Tibial nerve (tissue), 4 donors: ENCODE measurements at regions not wholly inside any gene's neighbourhood (a gene's known extent, or its start where the extent isn't known, plus 50 kb on each side); places are given as distances from the start of the nearest gene placed in this dataset.

Experiments used
- DNase-seq, 2 donors: peaks; one replicate each; pipeline ENCODE4 v3.0.0-alpha.2; 2019; ENCODE audit warnings: low spot score in 2 of 2
- H3K27ac ChIP-seq, 4 donors: fragments of 200-600 bp; sonication (generic) in 3 of 4; one replicate each; pipeline ENCODE4 v1.5.1; 2017 to 2019; ENCODE audit warnings: mild to moderate bottlenecking in 1 of 4
- H3K27me3 ChIP-seq, 2 donors: fragments of 200-600 bp; sonication (generic) in 1 of 2; one replicate each; pipeline versions ENCODE4 v1.5.1 to v1.6.0; 2017 to 2019
- H3K36me3 ChIP-seq, 3 donors: fragments of 200-600 bp; sonication (generic); one replicate each; pipeline ENCODE4 v1.5.1; 2018 to 2019
- H3K4me1 ChIP-seq, 4 donors: fragments of 200-600 bp; sonication (generic) in 3 of 4; one replicate each; pipeline ENCODE4 v1.5.1; 2017 to 2019
- H3K4me3 ChIP-seq, 4 donors: fragments of 200-600 bp; sonication (generic) in 3 of 4; one replicate each; pipeline ENCODE4 v1.5.1; 2017 to 2019; ENCODE audit warnings: mild to moderate bottlenecking in 1 of 4, moderate library complexity in 1 of 4
- H3K9me3 ChIP-seq, 4 donors: fragments of 200-600 bp; sonication (generic) in 3 of 4; one replicate each; pipeline ENCODE4 v1.5.1; 2017 to 2019
- EP300 ChIP-seq, 2 donors: sonication (generic); formaldehyde crosslinking; IDR thresholded peaks; one replicate each; pipeline ENCODE4 v1.6.1; 2017; ENCODE audit warnings: antibody characterized with exemption in 2 of 2, mild to moderate bottlenecking in 1 of 2
- POLR2A ChIP-seq, 2 donors: fragments of 450-650 bp; IDR thresholded peaks; one replicate each; pipeline ENCODE4 v1.6.1; 2017; ENCODE audit warnings: antibody characterized with exemption in 2 of 2, mild to moderate bottlenecking in 2 of 2, moderate library complexity in 2 of 2
- WGBS, 2 donors: methylation state at CpG; one replicate each; pipeline ENCODE4 v1.1.5; 2018; 5-methylcytosine and 5-hydroxymethylcytosine counted together
- TF ChIP-seq, protein P1 (sequence below), 5 experiments: fragments of 200-600 bp in 3 of 5; fragments of 450-650 bp in 2 of 5; sonication (generic) in 3 of 5; IDR thresholded peaks; one replicate each; pipeline ENCODE4 v1.5.1; 2016 to 2019; ENCODE audit warnings: antibody characterized with exemption in 5 of 5, mild to moderate bottlenecking in 3 of 5, moderate library complexity in 2 of 5

DNA sequence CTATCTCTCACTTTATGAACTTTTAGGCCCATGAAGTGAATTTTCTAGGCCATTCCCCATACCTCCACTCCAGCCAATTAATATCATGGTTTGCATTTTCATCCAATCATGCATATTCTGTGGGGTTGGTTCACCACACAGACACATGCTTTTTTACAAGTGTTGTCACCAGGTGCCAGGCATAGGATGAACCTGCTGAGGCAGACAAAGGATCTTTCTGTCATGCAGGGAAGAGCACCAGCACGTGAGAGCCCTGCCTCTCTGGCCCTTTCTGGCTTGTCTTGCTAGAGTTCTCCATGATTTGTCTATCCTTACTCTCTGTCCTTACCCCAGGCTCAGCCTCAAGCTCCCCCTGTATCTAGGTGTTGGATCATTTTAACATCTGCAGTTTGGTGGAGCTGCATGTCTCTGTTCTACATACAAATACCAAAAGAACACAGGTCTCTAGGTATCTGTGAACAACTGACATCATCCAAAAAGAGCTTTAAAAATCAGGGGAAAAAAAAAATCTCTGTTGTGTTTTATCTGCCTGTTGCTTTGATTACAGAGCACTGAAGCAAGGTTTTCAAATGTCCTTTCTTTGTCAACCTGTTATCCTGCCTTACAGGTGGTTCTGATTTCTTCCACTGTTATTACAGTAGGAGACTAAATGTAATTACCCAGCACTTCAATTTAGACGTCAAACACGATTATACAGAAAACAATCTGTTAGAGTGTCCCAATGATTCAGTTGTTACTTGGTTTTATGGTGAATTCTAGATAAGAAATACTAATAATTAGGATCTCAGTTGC is 58.4 kb upstream of the GRAMD1B start:
- H3K27ac ChIP-seq, result no peak overlapping the region
- no peaks in the 10 kb centered on the region for H3K9me3 ChIP-seq
- no peak overlapping the region for H3K4me3 ChIP-seq
- H3K36me3 ChIP-seq, result no peaks in the 10 kb centered on the region
- 79 to 83% methylated on average over 3 of the region's 3 CpGs for WGBS, 2 donors
- DNase-seq, result no peak
- TF ChIP-seq, protein P1, sequence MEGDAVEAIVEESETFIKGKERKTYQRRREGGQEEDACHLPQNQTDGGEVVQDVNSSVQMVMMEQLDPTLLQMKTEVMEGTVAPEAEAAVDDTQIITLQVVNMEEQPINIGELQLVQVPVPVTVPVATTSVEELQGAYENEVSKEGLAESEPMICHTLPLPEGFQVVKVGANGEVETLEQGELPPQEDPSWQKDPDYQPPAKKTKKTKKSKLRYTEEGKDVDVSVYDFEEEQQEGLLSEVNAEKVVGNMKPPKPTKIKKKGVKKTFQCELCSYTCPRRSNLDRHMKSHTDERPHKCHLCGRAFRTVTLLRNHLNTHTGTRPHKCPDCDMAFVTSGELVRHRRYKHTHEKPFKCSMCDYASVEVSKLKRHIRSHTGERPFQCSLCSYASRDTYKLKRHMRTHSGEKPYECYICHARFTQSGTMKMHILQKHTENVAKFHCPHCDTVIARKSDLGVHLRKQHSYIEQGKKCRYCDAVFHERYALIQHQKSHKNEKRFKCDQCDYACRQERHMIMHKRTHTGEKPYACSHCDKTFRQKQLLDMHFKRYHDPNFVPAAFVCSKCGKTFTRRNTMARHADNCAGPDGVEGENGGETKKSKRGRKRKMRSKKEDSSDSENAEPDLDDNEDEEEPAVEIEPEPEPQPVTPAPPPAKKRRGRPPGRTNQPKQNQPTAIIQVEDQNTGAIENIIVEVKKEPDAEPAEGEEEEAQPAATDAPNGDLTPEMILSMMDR (IDR thresholded peaks at IDR 0.05), result no peak
- TF ChIP-seq EP300 (IDR thresholded peaks at IDR 0.05) (no peak), POLR2A (IDR thresholded peaks at IDR 0.05) (no peak)
- no peaks in the 10 kb centered on the region for H3K27me3 ChIP-seq
- H3K4me1 ChIP-seq, result no peaks in the 10 kb centered on the region

DNA sequence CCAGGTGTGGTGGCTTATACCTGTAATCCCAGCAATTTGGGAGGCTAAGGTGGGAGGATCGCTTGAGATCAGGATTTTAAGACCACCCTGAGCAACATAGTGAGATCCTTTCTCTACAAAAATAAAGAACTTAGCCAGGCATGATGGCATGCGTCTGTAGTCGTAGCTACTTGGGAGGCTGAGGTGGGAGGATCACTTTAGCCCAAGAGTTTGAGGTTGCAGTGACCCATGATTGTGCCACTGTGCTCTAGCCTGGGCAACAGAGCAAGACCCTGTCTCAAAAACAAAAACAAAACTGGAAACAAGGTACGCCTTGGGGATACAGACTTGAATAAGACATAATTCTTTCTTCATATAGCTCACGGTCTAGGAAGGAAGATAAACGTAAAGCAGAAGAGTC is 63.1 kb upstream of the GRAMD1B start:
- no peaks in the 10 kb centered on the region for H3K36me3 ChIP-seq
- DNase-seq, result no peak
- H3K9me3 ChIP-seq, result no peaks in the 10 kb centered on the region
- H3K27ac ChIP-seq, result no peak overlapping the region
- peaks cover 0 to 5% of the 10 kb centered on the region in 2 donors for H3K27me3 ChIP-seq
- TF ChIP-seq, protein P1 (IDR thresholded peaks at IDR 0.05), result no peak
- 88 to 91% methylated on average over 6 of the region's 6 CpGs for WGBS, 2 donors
- H3K4me3 ChIP-seq, result no peak overlapping the region
- H3K4me1 ChIP-seq, result peaks cover 0 to 9% (median 0%) of the 10 kb centered on the region in 4 donors

DNA sequence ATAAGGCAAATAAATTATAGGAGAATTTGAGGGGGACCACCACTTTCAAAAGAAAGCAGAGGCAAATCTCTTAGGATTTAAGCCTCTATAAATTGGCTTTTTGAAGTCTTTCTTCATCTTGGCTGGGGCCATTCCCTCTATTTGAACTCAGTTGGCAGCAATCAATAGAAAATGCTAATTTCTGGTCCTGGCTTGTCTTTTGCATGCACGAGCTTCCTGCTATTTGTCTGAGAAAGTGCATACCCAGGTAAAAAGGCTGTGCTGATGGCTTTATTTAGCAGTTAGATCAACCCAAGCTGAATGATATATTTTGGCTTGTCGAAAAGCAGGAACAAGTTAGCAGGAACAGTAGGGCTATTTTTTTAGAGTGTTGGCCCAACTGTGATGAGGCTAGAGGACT is 64.1 kb upstream of the GRAMD1B start:
- H3K4me3 ChIP-seq, result no peak overlapping the region
- H3K4me1 ChIP-seq, result peaks cover 0 to 9% (median 0%) of the 10 kb centered on the region in 4 donors
- no peak for DNase-seq
- no peaks in the 10 kb centered on the region for H3K36me3 ChIP-seq
- no peak overlapping the region for H3K27ac ChIP-seq
- WGBS, 2 donors, result 65 to 72% methylated on average over 2 of the region's 2 CpGs
- H3K27me3 ChIP-seq, result peaks cover 0 to 14% of the 10 kb centered on the region in 2 donors
- TF ChIP-seq POLR2A (IDR thresholded peaks at IDR 0.05), result no peak
- no peak for TF ChIP-seq EP300 (IDR thresholded peaks at IDR 0.05)
- TF ChIP-seq, protein P1 (IDR thresholded peaks at IDR 0.05), result no peak
- H3K9me3 ChIP-seq, result no peaks in the 10 kb centered on the region

DNA sequence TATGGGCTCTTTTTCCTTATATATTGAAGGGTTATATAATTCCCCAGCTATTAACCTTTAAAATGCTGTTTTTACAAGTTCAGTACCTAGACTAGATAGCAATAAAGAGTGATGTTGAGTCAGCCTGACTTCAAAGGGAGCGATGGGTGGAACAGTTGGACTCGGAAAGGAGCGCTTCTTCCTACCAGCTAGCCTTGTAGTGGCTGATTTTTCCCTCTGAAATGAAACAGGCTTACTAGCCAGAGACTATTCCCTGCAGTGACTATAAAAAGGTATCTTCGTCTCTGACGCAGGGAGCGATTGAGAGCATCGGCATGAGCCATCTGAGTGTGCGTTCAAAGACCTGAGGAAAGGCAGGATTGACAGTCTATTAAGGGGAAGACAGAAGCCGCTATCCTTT is 66.0 kb upstream of the GRAMD1B start:
- H3K36me3 ChIP-seq, result no peaks in the 10 kb centered on the region
- no peak for DNase-seq
- WGBS, 2 donors, result 58% methylated on average over 9 of the region's 9 CpGs
- H3K4me1 ChIP-seq, result peaks cover 0 to 9% (median 0%) of the 10 kb centered on the region in 4 donors
- H3K9me3 ChIP-seq, result no peaks in the 10 kb centered on the region
- no peak for TF ChIP-seq EP300 (IDR thresholded peaks at IDR 0.05)
- no peak for TF ChIP-seq POLR2A (IDR thresholded peaks at IDR 0.05)
- TF ChIP-seq, protein P1 (IDR thresholded peaks at IDR 0.05), result no peak
- H3K4me3 ChIP-seq, result no peak overlapping the region
- peaks cover 0 to 27% of the 10 kb centered on the region in 2 donors for H3K27me3 ChIP-seq
- H3K27ac ChIP-seq, result no peak overlapping the region

DNA sequence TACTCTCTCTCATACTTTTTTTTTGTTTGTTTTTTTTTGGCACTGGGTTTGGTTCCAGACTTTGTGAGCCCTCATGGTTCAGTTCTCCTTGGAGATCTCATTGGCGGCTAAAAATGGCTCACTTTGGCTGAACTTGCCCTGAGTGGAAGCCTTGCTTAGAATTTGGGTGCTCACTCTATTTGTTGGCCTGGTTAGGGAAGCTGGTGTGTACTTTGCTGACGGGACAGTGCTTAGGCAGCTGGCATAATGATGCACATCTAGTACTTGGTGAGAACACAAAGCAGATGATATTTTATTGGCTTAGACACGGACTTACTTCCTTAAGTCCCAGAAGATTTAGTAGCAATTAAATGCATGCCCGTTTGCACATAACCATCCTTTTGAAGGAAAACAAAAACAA is 66.5 kb upstream of the GRAMD1B start:
- no peaks in the 10 kb centered on the region for H3K36me3 ChIP-seq
- no peak for DNase-seq
- H3K27ac ChIP-seq, result no peak overlapping the region
- TF ChIP-seq, protein P1 (IDR thresholded peaks at IDR 0.05), result no peak
- TF ChIP-seq EP300 (IDR thresholded peaks at IDR 0.05) (no peak), POLR2A (IDR thresholded peaks at IDR 0.05) (no peak)
- H3K27me3 ChIP-seq, result peaks cover 0 to 32% of the 10 kb centered on the region in 2 donors
- H3K4me1 ChIP-seq, result peaks cover 0 to 11% (median 0%) of the 10 kb centered on the region in 4 donors
- no peak overlapping the region for H3K4me3 ChIP-seq
- WGBS, 2 donors, result 46 to 47% methylated on average over 4 of the region's 4 CpGs
- no peaks in the 10 kb centered on the region for H3K9me3 ChIP-seq
